HG03045 (cell line): ENCODE measurements at regions not wholly inside any gene's neighbourhood (a gene's known extent, or its start where the extent isn't known, plus 50 kb on each side); places are given as distances from the start of the nearest gene placed in this dataset.

Experiments used
- ATAC-seq: cut with Tn5 transposase; IDR thresholded peaks from one replicate; pipeline ENCODE4 v1.9.1; 2021; ENCODE audit warnings: mild to moderate bottlenecking, moderate library complexity; ENCODE audit not compliant: unreplicated experiment

DNA sequence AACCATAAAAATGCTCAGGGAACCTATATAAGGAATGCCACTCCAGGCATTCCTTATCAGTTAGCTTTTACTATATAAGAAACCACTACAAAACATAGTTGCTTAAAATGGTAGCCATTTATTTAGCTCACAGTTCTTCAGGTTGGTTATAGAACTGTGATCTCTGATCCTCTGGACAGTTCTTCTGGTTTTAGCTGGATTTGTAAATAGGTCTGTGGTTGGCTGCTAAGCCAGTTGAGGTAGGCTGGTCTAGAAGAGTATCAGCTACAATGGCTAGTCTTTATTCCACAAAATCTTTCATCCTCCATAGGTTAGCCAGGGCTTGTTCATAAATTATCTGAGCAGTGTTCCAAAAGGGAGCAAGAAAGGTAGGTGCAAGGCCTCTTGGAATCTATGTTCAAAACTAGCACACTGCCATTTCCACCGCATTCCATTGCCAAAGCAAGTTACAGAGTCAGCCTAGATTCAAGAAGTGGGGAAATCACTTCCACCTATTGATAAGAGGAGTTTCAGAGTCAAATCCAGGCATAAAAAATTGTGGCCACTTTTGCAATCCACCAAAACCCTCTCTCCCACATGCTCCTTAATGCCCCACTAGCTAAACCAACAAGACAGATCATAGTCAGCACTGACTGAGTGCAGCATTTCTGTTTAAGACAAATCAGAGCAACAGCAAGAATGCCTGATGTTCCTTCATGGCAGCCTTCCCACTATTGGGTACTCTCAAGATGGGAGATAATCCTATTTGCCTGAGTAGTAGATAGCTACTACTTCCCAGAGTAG is 146.4 kb downstream of the IRS1 start:
- no peak for ATAC-seq

DNA sequence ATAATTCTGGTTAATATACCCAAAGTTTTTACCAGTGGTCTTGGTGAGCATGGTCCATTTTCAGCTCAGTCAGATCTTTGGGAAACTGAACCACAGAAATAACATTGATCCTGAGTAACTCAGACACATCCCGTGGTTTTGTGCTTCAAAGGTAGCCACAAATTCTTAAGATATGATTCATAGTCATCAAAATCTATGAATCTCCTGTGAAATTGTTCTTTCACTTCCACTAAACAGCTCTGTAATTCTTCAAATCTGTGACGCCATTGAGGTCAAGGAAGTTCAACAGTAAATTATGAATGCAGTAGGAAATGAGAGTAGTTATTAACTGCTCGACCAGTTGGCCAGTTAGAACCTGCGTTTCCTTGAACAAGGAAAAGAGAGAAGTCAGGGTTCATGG is 147.3 kb downstream of the IRS1 start:
- no peak for ATAC-seq

DNA sequence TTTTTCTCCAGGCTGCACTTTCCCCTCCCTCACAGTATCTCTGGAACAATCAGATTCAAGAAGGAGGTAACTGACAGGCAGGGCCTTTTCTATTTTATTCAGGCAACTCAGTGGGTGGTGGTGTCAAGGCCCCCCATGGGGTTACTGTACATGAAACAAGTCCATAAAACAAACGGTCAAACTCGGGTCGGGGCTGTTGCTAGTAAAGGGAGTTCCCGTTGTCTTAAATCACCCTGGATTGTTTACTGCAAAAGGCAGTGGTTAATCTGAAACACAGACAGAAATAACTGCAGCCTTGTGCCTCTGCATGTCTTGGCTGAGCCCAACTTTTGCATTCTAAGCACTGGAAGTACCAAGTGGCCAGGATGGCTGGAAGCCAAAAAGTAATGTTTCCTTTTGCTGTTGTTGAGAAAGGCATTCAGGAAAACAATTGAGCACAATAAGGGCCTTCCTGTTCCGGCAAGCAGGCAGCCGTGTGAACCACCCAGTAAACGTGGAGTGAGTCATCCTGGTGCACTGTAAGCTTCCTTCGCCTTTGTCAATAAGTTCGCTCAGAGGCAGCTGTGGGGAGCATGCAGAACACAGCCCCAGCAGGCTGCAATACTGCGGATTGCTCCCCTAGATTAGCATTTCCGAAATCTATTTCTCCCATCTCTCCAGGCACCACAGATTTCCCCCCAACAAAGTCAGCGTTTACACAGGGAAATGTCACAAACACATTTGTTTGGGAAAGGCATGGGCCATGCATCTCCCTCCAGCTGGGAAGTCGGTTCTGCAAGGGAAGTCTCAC is 149.6 kb downstream of the IRS1 start:
- ATAC-seq = peak; percentile 72

DNA sequence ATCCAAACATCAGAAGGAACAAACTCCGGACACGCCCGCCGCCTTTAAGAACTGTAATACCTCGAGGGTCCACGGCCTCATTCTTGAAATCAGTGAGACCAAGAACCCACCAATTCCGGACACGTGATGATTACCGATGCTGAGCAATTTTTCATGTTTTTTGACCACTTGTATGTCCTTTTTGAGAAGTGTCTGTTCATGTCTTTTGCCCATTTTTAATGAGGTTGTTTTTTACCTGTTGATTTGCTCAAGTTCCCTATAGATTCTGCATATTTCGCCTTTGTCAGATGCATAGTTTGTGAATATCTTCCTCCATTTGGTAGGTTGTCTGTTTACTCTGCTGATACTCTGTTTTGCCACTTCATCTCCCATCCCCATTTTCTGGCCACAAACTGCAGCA is 150.4 kb downstream of the IRS1 start:
- no peak for ATAC-seq

DNA sequence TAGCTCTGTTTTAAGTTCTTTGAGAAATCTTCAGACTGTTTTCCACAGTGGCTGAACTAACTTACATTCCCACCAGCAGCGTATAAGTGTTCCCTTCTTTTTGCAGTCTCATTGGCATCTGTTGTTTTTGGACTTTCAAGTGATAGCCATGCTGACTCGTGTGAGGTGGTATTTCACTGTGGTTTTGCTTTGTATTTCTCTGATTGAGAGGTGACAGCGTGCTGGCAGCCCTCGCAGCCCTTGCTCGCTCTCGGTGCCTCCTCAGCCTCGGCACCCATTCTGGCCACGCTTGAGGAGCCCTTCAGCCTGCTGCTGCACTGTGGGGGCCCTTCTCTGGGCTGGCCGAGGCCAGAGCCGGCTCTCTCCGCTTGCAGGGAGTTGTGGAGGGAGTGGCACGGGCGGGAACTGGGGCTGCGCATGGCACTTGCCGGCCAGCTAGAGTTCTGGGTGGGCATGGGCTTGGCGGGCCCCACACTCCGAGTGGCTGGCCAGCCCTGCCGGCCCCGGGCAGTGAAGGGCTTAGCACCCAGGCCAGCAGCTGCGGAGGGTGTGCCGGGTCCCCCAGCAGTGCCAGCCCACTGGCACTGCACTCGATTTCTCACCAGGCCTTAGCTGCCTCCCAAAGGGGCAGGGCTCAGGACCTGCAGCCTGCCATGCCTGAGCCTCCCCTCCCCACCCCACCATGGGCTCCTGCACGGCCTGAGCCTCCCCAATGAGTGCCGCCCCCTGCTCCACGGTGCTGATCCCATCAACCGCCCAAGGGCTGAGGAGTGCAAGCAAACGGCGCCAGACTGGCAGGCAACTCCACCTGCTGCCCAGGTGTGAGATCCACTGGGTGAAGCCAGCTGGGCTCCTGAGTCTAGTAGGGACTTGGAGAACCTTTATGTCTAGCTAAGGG is 151.8 kb downstream of the IRS1 start:
- ATAC-seq = no peak

DNA sequence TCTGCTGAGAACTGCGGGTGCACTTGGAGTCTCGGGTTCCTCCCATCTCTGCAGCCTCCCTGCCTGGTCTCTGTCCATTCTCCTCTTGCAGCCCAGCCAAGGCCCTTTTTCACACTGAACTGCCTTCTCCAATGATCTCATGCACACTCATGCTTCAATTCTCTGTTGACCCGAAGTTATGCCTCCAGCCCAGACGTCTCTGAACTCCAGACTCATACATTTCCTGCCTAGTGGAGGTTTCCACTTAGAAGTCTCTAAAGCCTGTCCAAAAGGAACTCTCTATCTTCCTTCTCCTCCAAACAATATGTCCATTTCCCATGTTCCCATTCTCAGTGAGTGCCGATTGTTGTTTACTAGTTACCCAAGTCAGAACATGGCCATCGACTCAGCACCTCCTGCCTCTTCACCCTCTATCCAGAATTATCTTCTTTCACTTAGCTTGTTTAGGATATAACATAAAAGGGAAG is 155.2 kb downstream of the IRS1 start:
- no peak for ATAC-seq

DNA sequence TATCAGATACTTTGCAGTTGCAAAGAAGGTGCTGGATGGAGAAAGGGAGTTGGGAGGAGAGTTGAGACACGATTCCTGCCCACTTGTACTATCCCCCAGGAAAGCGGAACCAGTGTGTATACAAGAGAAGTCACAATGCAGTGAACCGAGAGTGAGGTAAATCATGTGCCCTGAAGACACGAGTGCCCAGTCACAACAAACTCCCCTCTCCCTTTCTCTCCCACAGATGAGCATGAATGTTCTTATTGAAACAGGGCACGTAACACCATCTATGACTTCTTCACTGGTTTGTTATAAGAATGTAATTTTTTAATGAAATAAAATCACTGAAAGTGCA is 155.7 kb downstream of the IRS1 start:
- no peak for ATAC-seq

DNA sequence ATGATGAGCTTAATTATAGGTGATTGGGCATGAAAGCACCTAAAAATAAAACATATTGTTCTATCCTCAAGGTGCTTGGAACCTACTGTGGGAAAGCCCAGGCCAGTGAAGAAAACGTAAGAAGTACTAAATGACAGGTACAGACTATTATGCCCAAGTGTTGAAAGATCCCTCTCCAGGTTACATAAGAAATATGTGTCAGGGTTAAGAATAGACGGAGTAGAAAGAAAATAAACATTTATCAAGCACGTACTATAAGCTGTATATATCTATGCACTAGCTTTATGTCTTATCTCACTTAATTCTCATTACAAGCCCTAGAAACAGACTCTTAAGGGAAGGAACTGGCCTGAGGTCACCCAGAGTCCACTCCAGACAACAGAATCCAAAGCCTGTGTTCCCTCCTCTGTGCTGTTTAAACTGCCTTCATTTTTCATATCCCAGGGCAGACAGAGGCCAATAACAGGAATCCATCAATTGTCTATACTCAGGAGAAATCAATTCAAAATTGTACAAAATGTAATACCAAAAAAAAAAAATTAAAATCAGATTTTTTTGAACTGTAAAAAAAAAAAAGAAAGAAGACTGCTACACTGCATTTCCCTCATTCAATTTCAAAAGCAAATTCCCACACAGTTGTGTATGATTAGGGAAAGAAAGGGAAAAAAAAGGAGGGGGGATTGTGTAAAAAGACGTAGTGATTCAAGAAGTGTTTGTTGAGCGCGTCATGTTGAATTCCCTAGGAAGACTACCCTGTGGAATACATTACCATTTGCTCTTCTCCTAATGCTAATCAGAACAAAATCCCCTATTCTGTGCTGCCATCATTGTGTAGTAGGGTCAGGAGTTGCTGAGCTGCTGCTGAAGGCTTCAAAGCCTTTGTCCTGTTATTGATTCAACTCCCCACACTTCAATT is 156.3 kb downstream of the IRS1 start:
- ATAC-seq = no peak

DNA sequence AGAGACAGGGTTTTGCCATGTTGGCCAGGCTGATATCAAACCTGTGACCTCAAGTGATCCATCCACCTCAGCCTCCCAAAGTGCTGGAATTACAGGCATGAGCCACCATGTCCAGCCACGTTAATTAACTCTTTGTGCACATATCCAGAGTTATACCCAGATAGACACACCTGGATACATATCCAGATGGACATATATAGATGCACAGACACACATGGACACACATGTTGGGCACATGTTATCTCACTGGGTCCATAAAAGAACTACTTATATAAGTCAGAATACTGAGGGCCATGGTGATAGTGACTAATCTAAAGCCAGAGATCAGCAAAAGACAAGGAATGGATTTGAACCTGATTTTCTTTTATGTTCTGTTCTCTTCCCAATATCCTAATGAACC is 158.6 kb downstream of the IRS1 start:
- no peak for ATAC-seq

DNA sequence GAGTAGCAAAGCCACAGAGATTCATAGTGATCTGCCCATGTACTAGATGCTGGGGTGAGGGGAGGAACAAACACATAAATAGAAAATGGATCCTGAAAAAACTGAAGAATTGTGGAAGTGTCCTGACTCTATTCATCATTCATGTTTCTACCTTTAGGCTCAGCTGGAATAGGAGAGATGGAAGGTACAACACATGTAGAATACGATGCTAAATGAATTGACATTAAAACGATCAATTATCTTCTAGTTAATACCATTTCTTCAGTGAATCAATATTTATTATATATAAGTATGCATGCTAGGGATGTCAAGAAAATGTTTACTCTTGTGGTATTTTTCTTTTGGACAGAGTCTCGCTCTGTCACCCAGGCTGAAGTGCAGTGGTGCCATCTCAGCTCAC is 159.1 kb downstream of the IRS1 start:
- no peak for ATAC-seq

DNA sequence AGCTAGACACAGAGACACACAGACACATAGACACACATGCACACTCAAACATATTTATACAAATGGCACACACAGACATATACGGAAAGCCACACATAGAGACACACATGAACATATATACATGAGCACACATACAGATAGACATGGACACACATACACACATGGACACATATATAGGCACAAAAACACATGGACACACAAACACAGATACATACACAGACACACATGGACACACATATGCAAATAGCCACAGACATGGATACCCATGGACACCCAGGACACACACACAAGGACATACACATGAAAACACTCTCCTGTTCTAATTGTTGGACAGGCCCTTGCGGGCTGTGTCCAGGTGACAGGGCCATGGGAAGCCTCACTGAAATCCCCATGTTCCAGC is 160.1 kb downstream of the IRS1 start:
- ATAC-seq = no peak

DNA sequence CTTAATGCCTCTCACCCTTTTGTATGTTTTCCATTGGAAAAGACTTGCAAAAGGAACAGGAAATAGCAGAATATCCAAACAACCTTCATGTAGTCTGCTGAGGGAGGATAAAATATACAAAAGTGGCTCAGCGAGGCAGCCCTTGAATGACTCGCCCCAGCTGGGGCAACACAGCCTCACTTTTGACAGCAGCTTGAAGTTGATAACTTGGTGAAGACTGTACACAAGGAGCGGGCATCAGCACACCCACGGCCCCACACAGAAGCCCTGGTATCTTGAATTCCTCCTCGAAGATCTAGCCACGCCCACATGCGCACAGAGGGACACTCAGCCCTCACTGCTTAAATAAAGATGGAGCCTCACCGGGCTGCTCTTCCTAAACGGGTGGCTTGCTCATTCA is 161.0 kb downstream of the IRS1 start:
- ATAC-seq = no peak

DNA sequence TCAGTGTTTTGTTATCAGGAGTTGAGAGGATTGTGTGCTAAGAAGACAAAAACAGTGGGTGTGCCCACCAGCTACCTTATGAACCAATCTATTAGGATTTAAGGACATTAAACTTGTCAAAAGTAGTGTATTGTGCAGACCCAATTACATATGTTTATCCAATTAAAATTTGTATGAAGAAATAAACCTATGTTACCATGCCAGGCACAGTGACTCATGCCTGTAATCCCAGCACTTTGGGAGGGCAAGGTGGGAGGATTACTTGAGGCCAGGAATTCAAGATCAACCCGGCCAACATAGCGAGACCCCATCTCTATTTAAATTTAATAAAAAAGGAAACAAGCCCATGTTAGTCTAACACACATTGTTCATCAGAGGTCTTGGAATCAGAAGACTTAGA is 162.2 kb downstream of the IRS1 start:
- ATAC-seq = no peak

DNA sequence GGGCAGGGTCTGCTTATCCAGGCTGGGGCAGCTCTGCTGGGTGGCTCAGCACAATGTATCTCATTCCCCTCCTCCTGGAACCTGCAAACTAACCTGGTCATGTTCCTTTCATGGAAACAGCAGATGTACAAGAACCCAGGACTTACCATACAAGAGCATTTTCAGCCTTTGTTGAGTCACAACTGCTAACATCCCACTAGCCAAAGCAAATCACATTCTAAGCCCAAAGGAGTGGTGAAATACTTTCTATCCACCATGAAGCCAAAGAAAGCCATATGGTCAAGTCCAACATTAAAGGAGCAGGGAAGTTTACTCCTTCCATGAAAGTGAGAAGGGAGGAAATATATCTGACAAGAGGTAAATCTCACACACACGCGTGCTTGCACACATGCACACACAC is 163.0 kb downstream of the IRS1 start:
- ATAC-seq = no peak

DNA sequence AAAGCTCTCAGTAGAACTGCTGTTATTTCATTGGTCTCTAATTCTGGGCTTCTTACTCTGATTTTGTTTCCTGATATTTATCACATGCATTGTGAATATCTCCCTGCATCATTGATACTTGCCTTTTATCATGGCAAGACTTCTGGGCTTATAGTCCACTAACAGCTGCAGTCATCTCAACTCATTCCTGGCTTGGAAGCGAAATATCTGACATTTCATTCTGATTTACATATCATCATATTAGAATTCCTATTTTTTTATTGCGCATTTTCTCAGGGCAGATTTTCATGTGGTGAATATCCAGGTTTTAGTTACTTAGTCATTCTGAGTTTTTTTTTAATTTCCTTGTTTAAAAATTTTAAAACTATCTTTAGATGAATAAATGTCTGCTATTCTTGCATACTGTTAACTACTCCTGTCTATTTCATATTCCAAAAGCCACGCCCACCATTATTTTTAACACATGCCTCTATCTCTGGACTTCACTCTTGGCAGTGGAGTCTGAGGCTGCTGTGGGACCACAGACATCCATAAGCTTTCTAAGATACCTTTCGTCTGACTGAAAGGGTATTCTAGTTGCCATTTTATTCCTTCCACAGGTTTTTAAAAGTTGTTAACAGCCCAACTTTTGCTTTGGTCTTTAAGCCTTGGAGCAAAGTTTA is 164.5 kb downstream of the IRS1 start:
- ATAC-seq = no peak

DNA sequence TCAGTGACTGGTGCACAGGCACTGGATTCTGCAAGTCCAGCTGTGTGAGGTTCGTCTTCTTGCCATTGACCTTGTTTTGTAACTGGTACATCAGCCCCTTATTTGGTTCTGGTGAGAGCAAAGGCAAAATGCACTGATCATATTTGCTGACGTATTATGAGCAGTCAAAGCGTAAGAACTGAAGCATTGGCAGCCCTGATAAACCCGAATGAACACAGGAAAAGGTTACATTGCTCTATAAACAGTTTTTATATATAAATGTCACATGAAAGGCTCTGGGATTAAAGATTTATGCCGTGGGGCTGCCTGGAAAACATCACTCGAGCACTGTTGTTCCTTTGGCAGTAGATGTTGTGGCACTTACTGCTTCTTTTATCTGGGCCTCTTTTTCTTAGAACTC is 167.9 kb downstream of the IRS1 start:
- ATAC-seq = no peak

DNA sequence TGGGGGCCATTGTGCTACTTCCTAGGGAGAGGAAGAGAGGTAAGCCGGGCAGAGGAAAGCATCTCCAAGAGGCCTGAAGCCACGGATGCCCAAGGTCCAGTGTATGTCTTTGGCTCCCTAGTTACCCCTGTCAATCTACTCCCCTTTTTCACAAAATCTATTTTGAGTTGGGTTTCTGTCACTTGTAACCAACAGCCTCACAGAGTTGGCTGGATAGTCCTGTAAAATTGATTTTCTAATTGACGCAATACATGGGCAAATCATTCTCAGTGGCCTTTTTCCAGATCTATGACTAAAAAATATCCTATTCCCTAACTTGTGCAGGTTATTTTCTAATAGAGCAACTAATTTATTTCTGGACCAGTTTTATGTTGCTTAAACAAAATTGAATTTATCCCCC is 168.4 kb downstream of the IRS1 start:
- ATAC-seq = no peak

DNA sequence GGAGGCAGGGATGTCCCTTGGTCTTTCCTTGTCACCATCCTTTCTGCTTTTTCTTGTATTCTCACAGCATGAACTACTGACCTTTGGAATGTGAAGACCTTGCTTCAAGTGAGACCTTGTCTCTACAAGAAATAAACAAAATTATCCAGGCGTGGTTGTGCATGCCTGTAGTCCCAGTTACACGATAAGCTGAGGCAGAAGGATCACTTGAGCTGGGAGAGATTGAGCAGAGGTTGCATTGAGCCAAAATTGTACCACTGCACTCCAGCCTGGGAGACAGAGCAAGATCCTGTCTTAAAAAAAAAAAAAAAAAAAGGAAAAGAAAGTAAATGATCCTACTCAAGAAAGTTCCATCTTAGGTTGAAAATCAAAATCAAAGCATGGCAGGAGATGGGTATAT is 173.7 kb downstream of the IRS1 start:
- ATAC-seq = no peak

DNA sequence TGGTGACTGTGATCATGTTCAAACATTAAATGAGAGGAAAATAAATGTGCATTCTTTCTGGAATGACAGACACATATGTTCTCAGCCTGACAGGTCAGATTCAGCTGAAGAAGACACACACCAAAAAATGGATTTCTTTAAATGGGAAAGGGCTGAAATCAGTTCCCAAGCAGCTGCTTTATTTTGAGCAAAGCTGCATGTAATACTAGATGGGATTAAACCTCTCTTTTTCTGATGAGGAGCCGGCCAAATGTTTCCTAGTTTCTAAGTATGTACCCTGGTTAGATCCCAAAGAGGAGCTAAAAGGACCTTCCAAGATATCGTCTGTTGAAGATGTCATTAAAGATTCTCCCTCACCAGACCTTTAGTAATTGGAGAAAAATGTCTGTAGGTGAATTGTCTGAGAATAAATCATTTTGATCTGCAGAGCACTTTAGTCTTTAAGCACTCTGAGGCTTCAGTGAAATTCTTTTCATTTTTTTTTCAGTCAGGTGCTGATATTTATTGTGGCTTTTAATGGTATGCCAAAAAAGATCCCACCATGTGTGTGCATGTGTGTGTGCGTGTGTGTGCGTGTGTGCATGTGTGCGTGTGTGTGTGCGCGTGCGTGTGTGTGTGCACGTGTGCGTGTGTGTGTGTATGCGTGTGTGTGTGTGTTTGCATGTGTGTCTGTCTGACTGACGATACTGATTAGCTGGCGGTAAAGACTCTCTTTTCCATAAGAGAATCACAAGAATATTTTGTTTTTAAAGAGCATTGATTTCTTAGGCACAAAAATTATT is 175.8 kb downstream of the IRS1 start:
- no peak for ATAC-seq
